A673 (cell line): ENCODE measurements at regions not wholly inside any gene's neighbourhood (a gene's known extent, or its start where the extent isn't known, plus 50 kb on each side); places are given as distances from the start of the nearest gene placed in this dataset.

Experiments used
- CTCF ChIP-seq: fragments of 300-800, 200-600 bp; sonication (generic); conservative IDR thresholded peaks from 2 replicates; pipeline ENCODE4 v1.5.1; 2017; ENCODE audit warnings: low read depth, mild to moderate bottlenecking, antibody characterized with exemption, low read length, moderate library complexity, mixed read lengths
- EZH2 ChIP-seq: fragments of 200-600 bp; sonication (generic); IDR thresholded peaks from 2 replicates; pipeline ENCODE4 v1.6.1; 2017; ENCODE audit warnings: borderline replicate concordance, low read depth, mild to moderate bottlenecking, mixed read lengths, antibody characterized with exemption, low read length; ENCODE audit not compliant: poor library complexity, severe bottlenecking

GRCh38 chr12:22924391-22924790, 299.4 kb downstream of the ETNK1 start:
- TF ChIP-seq EZH2 (no peak), CTCF (no peak)
